Activated naive CD4-positive, alpha-beta T cell treated with anti-CD3 and anti-CD28 coated beads for 36 hours (primary cell): ENCODE measurements at regions not wholly inside any gene's neighbourhood (a gene's known extent, or its start where the extent isn't known, plus 50 kb on each side); places are given as distances from the start of the nearest gene placed in this dataset.
"Not testable (repeated sequence)": the region's sequence is repeated elsewhere in the genome, so short reads cannot be mapped to it uniquely, and the experiment has no call there.

Experiments
- CTCF ChIA-PET: fragments of 350-600 bp; sonication (Branson Sonifier 250); formaldehyde crosslinking; loops from one replicate; lab custom pipeline; 2021; ENCODE audit warnings: antibody characterized with exemption; lab: Charles Lee
- DNase-seq: peaks from one replicate; pipeline ENCODE4 v3.0.0-alpha.2; 2020
- H3K27ac Mint-ChIP-seq: one replicate; pipeline ENCODE4 v1.8.0; 2021; ENCODE audit warnings: mild to moderate bottlenecking, mixed read lengths
- H3K27me3 Mint-ChIP-seq: one replicate; pipeline ENCODE4 v1.8.0; 2021; ENCODE audit warnings: low read depth, mixed read lengths
- H3K36me3 Mint-ChIP-seq: one replicate; pipeline ENCODE4 v1.8.0; 2021; ENCODE audit warnings: low read depth, mixed read lengths
- H3K4me1 Mint-ChIP-seq: one replicate; pipeline ENCODE4 v1.8.0; 2021; ENCODE audit warnings: low read depth, mixed read lengths
- H3K4me3 Mint-ChIP-seq: one replicate; pipeline ENCODE4 v1.8.0; 2021; ENCODE audit warnings: mild to moderate bottlenecking, moderate library complexity, mixed read lengths
- H3K9me3 Mint-ChIP-seq: one replicate; pipeline ENCODE4 v1.8.0; 2021; ENCODE audit warnings: mixed read lengths
- intact Hi-C: fragments of 100-400 bp; cut with micrococcal nuclease; formaldehyde crosslinking; loops from one replicate; pipeline ENCODE4 v1.15.1; 2023

DNA sequence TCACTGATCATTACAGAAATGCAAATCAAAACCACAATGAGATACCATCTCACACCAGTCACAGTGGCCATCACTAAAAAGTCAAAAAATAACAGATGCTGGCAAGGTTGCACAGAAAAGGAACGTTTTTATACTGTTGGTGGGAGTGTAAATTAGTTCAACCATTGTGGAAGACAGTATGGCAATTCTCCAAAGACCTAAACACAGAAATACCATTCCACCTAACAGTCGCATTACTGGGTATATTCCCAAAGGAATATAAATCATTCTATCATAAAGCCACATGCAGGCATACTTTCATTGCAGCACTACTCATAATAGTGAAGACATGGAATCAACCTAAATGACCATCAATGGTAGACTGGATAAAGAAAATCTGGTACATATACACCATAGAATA, 83.2 kb upstream of the ARID5B start:
- DNase-seq, H3K27me3 Mint-ChIP-seq, H3K4me1 Mint-ChIP-seq, intact Hi-C loops, H3K4me3 Mint-ChIP-seq, H3K36me3 Mint-ChIP-seq, H3K27ac Mint-ChIP-seq, H3K9me3 Mint-ChIP-seq: not testable (repeated sequence)
- CTCF ChIA-PET: interaction anchor here (0.8 to 1.2 kb wide), 2 partner anchors 14 to 45 kb away, joined by 3 read pairs; no protein-coding TSS in a partner anchor

DNA sequence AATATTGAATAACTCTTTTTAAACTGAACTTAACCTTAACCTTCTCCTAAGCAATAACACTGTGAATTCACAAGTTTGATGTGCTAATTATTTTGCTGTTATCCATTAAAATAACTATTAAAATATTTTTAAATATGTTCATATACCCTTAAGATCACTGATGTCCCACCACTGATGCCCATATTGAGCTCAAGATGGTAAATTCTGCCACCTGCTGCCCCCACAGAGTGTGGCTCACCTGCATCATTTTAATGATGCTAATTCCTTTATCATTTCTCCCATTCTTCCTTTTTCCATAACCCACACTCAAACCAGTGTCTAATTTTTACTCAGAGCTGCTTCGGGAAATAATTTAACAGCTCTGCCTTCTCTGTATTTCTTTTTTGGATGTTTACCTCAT, 82.3 kb upstream of the ARID5B start:
- H3K9me3 Mint-ChIP-seq: no peaks in the 10 kb centered on the region
- H3K4me3 Mint-ChIP-seq: no peak overlapping the region
- intact Hi-C loops: loop anchor here (1.0 kb wide), 1 partner anchor 68 kb away; no protein-coding TSS in a partner anchor
- no peak for DNase-seq
- CTCF ChIA-PET: interaction anchor here (0.5 to 1.2 kb wide), 3 partner anchors 15 to 31 kb away, joined by 3 to 4 read pairs (median 3); no protein-coding TSS in a partner anchor
- H3K4me1 Mint-ChIP-seq: no peaks in the 10 kb centered on the region
- H3K27me3 Mint-ChIP-seq: no peaks in the 10 kb centered on the region
- H3K36me3 Mint-ChIP-seq: no peaks in the 10 kb centered on the region
- H3K27ac Mint-ChIP-seq: no peak overlapping the region

DNA sequence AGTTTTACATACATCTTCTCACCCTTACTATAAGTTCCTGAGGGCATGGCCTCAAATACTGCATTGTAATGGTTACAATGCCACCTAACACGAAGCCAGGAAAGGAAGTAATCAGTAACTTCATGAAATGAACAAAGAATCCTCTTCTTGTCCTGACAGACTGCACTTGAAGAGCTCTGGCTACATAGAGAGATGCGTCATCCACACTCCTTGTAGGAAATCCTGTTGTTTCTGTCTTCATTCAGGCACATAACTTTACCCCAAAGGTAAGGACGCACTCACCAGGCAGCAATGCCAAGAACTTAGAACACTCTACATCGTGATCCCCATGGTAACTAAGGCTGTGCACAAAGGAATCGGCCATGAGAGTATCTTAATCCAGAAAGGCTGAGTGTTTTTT, 80.3 kb upstream of the ARID5B start:
- no peaks in the 10 kb centered on the region for H3K27me3 Mint-ChIP-seq
- intact Hi-C loops: no loop called here
- CTCF ChIA-PET: interaction anchor here (0.6 to 1.2 kb wide), 2 partner anchors 12 to 304 kb away, joined by 3 read pairs; no protein-coding TSS in a partner anchor
- no peaks in the 10 kb centered on the region for H3K36me3 Mint-ChIP-seq
- H3K27ac Mint-ChIP-seq: no peak overlapping the region
- no peaks in the 10 kb centered on the region for H3K9me3 Mint-ChIP-seq
- H3K4me3 Mint-ChIP-seq: no peak overlapping the region
- no peak for DNase-seq
- no peaks in the 10 kb centered on the region for H3K4me1 Mint-ChIP-seq

DNA sequence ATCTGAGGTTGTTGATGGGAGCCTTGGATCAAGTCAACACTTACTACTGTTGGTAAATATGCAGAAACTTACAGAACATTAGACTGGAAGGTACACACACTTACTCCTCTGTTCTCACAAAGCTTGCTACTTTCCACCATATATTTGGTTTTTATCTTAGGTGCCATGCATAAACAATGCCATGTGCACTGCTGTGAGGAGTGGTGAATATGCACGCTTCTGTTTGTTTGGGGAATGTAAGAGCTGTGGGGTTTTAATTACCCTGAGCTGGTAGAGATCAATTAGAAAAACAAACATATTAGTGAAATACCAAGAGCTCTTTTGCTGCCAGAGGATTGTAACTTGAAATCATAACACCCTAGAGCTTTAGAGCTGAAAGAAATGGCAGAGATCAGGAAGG, 79.8 kb upstream of the ARID5B start:
- DNase-seq: no peak
- Mint-ChIP-seq H3K4me3 (no peak overlapping the region), H3K27me3 (no peaks in the 10 kb centered on the region), H3K9me3 (no peaks in the 10 kb centered on the region), H3K36me3 (no peaks in the 10 kb centered on the region), H3K4me1 (no peaks in the 10 kb centered on the region), H3K27ac (no peak overlapping the region)
- intact Hi-C loops: no loop called here
- CTCF ChIA-PET: interaction anchor here (0.6 to 1.2 kb wide), 3 partner anchors 12 to 304 kb away, joined by 3 read pairs; no protein-coding TSS in a partner anchor

DNA sequence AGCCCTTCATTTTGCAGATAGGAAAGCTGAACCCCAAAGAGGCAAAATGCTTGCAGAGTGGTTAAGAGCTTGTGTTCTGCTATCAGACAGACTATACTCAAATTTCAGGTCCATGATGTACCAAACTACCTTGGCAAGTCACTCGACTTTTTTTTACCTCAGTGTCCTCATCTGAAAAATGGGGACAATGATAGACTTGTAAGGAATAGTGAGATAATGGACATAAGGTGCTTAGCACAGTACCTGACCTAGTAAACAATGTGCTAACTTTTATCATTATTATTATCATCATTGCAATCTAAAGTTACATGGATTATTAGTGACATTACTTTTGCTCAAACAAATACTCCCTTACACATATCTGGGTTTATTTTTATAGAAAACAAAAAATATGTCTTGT, 79.4 kb upstream of the ARID5B start:
- intact Hi-C loops: no loop called here
- no peaks in the 10 kb centered on the region for H3K9me3 Mint-ChIP-seq
- no peaks in the 10 kb centered on the region for H3K4me1 Mint-ChIP-seq
- CTCF ChIA-PET: interaction anchor here (0.7 to 1.2 kb wide), 2 partner anchors 13 to 70 kb away, joined by 3 read pairs; no protein-coding TSS in a partner anchor
- no peak overlapping the region for H3K4me3 Mint-ChIP-seq
- H3K27ac Mint-ChIP-seq: no peak overlapping the region
- no peak for DNase-seq
- H3K36me3 Mint-ChIP-seq: no peaks in the 10 kb centered on the region
- no peaks in the 10 kb centered on the region for H3K27me3 Mint-ChIP-seq

DNA sequence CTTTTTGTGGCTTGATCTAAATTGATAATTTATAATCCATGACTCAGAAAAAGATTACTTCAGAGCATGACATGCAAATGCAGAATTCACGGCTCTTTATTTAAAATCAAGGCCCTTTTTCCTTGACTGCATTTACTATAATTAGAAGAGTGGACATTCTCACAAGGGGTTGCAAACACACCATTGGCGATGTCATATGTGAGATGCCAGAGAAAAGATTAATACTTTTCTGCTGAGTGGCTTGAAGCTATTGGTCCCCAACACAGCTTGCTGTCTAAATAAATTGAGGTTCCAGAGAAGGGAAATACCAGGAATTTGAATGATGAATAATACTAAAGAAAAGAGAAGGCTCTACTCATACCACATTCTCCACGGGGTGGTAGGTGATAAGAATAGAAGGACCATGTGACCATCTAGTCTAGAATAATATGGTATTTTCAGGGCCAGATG, 78.7 kb upstream of the ARID5B start:
- Mint-ChIP-seq H3K4me1 (no peaks in the 10 kb centered on the region), H3K36me3 (no peaks in the 10 kb centered on the region), H3K9me3 (no peaks in the 10 kb centered on the region), H3K4me3 (no peak overlapping the region), H3K27ac (no peak overlapping the region), H3K27me3 (no peaks in the 10 kb centered on the region)
- CTCF ChIA-PET: interaction anchor here (0.7 kb wide), 1 partner anchor 71 kb away, joined by 3 read pairs; no protein-coding TSS in a partner anchor
- no peak for DNase-seq
- intact Hi-C loops: no loop called here

DNA sequence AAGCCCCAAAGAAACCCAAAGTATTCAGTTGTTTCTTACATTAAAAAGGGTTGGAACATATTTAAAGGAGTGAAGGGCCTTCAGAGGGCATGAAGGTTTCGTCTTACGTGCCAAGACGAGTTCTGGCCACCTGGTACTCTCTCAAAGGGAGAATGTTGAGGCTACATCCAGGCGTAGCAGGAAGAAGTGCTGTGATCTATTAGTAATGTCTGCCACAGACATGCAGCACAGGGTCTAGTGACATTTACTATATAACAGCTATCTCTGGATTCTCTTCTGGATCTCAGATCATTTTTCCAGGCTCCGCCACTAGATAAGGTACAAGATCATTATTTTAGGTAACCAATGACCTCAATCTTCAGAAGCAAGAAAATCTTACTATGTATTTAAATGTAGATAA, 76.5 kb upstream of the ARID5B start:
- CTCF ChIA-PET: no interaction called here
- no peak overlapping the region for H3K27ac Mint-ChIP-seq
- H3K36me3 Mint-ChIP-seq: no peaks in the 10 kb centered on the region
- no peaks in the 10 kb centered on the region for H3K4me1 Mint-ChIP-seq
- no peaks in the 10 kb centered on the region for H3K9me3 Mint-ChIP-seq
- H3K4me3 Mint-ChIP-seq: no peak overlapping the region
- intact Hi-C loops: no loop called here
- no peaks in the 10 kb centered on the region for H3K27me3 Mint-ChIP-seq
- no peak for DNase-seq

DNA sequence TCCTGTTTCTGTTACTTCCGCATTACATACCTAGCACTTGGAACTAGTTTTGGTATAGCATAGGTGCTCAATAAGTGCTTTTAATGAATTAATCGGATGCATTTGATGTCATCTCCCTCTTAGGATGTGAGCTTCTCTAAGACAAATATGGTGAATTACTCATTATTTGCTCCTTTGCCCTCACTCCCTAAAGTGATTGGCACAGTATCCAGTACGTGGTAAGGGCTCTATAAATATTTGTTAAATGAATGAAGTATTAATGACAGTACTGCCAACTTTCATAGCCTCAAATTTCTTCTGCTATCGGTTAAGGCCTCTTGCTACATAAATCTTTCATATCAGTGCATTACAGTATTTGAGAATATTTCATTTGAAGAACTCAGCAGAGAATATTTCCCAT, 75.9 kb upstream of the ARID5B start:
- H3K27me3 Mint-ChIP-seq: no peaks in the 10 kb centered on the region
- H3K9me3 Mint-ChIP-seq: no peaks in the 10 kb centered on the region
- H3K4me1 Mint-ChIP-seq: no peaks in the 10 kb centered on the region
- no peak overlapping the region for H3K27ac Mint-ChIP-seq
- H3K36me3 Mint-ChIP-seq: no peaks in the 10 kb centered on the region
- no peak overlapping the region for H3K4me3 Mint-ChIP-seq
- CTCF ChIA-PET: no interaction called here
- no peak for DNase-seq
- intact Hi-C loops: no loop called here

DNA sequence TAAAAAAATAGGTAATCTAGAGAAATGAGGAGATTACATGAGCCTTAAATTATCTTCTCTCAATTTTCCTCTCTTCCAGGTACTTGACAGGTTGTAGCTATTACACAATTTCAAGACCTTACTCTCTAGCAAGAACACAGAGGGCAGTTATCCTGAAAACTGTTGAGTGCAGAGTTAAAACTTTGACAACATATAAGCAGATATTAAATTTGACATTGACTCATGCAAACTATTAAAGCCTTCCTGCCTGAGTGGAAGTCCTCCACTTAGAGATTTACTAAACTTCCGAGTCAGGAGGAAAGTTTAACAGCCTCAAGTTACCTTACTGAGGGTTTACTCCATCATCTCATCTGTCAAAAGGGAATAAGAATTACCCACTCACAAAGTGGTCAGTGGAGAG, 73.5 kb upstream of the ARID5B start:
- H3K27me3 Mint-ChIP-seq: no peaks in the 10 kb centered on the region

DNA sequence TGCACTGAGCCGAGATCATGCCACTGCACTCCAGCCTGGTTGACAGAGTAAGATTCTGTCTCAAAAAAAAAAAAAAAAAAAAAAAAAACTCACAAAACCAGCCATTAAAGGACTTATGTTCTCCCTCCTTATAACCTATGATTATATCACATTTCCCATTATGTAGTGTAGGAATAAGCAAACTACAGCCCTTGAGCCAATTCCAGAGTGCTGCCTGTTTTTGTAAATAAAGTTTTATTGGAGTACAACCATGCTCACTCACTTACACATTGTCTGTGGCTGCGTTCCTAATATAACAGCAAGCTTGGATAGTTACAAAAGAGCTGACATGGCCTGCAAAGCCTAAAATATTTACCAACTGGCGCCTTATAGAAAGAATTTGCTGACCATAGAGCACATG, 72.7 kb upstream of the ARID5B start:
- DNase-seq: no peak
- Mint-ChIP-seq H3K27ac (no peak overlapping the region), H3K9me3 (no peaks in the 10 kb centered on the region), H3K4me3 (no peak overlapping the region), H3K36me3 (no peaks in the 10 kb centered on the region), H3K27me3 (no peaks in the 10 kb centered on the region), H3K4me1 (no peaks in the 10 kb centered on the region)
- CTCF ChIA-PET: no interaction called here
- intact Hi-C loops: no loop called here

More for the DNA sequence above, 73.5 kb upstream of the ARID5B start:
- Mint-ChIP-seq H3K27ac (no peak overlapping the region), H3K36me3 (no peaks in the 10 kb centered on the region), H3K9me3 (no peaks in the 10 kb centered on the region), H3K4me1 (no peaks in the 10 kb centered on the region), H3K4me3 (no peak overlapping the region)
- CTCF ChIA-PET: no interaction called here
- DNase-seq: no peak
- intact Hi-C loops: no loop called here

DNA sequence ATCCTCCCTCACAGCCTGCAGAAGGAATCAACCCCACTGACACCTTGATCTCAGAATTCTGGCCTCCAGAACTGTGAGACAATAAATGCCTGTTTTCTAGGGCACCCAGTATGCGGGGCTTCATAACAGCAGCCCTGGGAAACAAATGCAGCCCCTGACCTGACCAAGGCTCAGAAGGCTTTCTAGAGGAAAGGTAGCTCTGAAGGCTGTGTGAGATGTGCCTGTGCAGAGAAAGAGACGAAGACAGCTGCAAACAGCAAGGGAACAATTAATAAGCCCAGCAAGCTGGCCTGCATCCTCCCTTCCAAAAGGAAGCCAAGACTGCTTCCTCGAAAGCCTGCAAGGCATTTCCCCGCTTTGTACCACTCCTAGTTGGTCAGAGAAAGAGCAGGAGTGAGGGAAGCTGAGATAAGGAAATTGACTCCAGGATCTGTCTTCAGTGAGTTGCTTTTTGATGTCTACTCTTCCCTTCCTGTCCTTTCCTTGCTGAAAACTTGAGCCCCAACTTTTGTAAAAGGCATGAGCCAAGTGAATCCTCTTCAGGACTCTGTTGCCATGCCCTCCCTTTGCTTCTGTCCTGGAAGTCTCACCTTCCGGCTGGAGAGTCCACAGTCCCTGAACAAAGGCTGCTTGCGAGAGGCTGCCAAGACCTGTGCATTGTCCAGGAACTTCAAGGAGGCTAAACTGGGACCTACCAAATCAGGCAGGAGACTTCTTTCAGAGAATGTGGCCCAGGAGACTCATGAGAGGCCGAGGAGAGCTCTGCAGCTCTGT, 71.2 kb upstream of the ARID5B start:
- H3K27ac Mint-ChIP-seq: no peak overlapping the region
- H3K9me3 Mint-ChIP-seq: no peaks in the 10 kb centered on the region
- no peak for DNase-seq
- H3K4me1 Mint-ChIP-seq: peaks cover 4% of the 10 kb centered on the region
- H3K27me3 Mint-ChIP-seq: no peaks in the 10 kb centered on the region
- H3K36me3 Mint-ChIP-seq: no peaks in the 10 kb centered on the region
- H3K4me3 Mint-ChIP-seq: no peak overlapping the region
- intact Hi-C loops: no loop called here
- CTCF ChIA-PET: interaction anchor here (0.6 to 1.2 kb wide), 2 partner anchors 11 to 107 kb away, joined by 3 to 4 read pairs; no protein-coding TSS in a partner anchor

DNA sequence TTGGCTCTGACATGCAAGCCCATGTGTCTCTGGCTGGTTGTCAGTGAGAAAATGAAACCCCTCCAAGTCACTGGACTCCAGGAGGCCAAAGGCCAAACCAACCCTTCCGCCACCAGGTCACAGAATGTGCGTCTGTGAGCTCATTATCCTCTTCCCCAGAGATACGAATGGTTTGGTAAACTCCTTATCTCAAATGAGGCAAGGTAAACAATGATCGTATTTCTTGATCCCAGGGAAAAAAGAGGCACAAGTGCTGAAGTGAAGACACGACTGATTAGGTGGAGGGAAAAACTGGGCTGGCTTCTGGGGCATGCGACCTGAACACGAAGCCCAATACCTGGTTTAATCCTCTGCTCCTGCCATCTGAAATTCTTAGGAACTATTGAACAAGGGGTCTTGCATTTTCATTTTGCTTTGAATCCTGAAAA, 70.6 kb upstream of the ARID5B start:
- Mint-ChIP-seq H3K4me1 (peaks cover 10% of the 10 kb centered on the region), H3K4me3 (no peak overlapping the region), H3K36me3 (no peaks in the 10 kb centered on the region), H3K9me3 (no peaks in the 10 kb centered on the region), H3K27me3 (no peaks in the 10 kb centered on the region), H3K27ac (no peak overlapping the region)
- intact Hi-C loops: no loop called here
- DNase-seq: no peak
- CTCF ChIA-PET: interaction anchor here (1.2 kb wide), 1 partner anchor 11 kb away, joined by 3 read pairs; no protein-coding TSS in a partner anchor
